ENCODE measurements at regions not wholly inside any gene's neighbourhood (a gene's known extent, or its start where the extent isn't known, plus 50 kb on each side); places are given as distances from the start of the nearest gene placed in this dataset.

- TF ChIP-seq EP300 (IDR thresholded peaks at IDR 0.05) (no peak), CTCF (IDR thresholded peaks at IDR 0.05) (no peak)
These were observed 59.2 kb upstream of the FAM241A start for GRCh38 chr4:112086036-112086434.
